ENCODE measurements at regions not wholly inside any gene's neighbourhood (a gene's known extent, or its start where the extent isn't known, plus 50 kb on each side); places are given as distances from the start of the nearest gene placed in this dataset.

GRCh38 chr9:14451949-14452348 lies 138.0 kb upstream of the NFIB start:
- Histone ChIP-seq H3K4me1 (no peaks in the 10 kb centered on the region), H3K36me3 (no peaks in the 10 kb centered on the region), H3K4me3 (no peak overlapping the region), H3K9me3 (peaks cover 0 to 3% (median 1%) of the 10 kb centered on the region in 4 donors), H3K27ac (no peak overlapping the region), H3K27me3 (no peaks in the 10 kb centered on the region)
- ATAC-seq (ENCODE audit: low FRiP score in 2 of 2) = no peak
- no peak for TF ChIP-seq CTCF (IDR thresholded peaks at IDR 0.05)
- no peak for TF ChIP-seq EP300 (IDR thresholded peaks at IDR 0.05)
- TF ChIP-seq POLR2AphosphoS5 (IDR thresholded peaks at IDR 0.05) = no peak
- TF ChIP-seq POLR2A (IDR thresholded peaks at IDR 0.05) = no peak
- no peak for DNase-seq
- 71 to 79% methylated on average over 4 of the region's 4 CpGs for WGBS, 2 donors

- 75 to 92% methylated on average over 3 of the region's 3 CpGs for WGBS, 2 donors
- Histone ChIP-seq H3K4me3 (no peak overlapping the region), H3K27ac (no peak overlapping the region), H3K4me1 (no peaks in the 10 kb centered on the region), H3K27me3 (no peaks in the 10 kb centered on the region), H3K9me3 (peaks cover 0 to 4% (median 2%) of the 10 kb centered on the region in 4 donors), H3K36me3 (no peaks in the 10 kb centered on the region)
- TF ChIP-seq POLR2AphosphoS5 (IDR thresholded peaks at IDR 0.05) = no peak
- no peak for TF ChIP-seq EP300 (IDR thresholded peaks at IDR 0.05)
- TF ChIP-seq POLR2A (IDR thresholded peaks at IDR 0.05) = no peak
- no peak for TF ChIP-seq CTCF (IDR thresholded peaks at IDR 0.05)
- no peak for DNase-seq
- no peak for ATAC-seq (ENCODE audit: low FRiP score in 2 of 2)
Measured at GRCh38 chr9:14447103-14447502, 133.2 kb upstream of the NFIB start.

GRCh38 chr9:14445946-14446345 lies 132.0 kb upstream of the NFIB start:
- H3K36me3 ChIP-seq = no peaks in the 10 kb centered on the region
- ATAC-seq (ENCODE audit: low FRiP score in 2 of 2) (no peak), DNase-seq (no peak)
- no peaks in the 10 kb centered on the region for H3K4me1 ChIP-seq
- no peaks in the 10 kb centered on the region for H3K27me3 ChIP-seq
- no peak overlapping the region for H3K27ac ChIP-seq
- H3K9me3 ChIP-seq = peaks cover 0 to 4% (median 2%) of the 10 kb centered on the region in 4 donors
- TF ChIP-seq CTCF (IDR thresholded peaks at IDR 0.05) (no peak), POLR2AphosphoS5 (IDR thresholded peaks at IDR 0.05) (no peak), POLR2A (IDR thresholded peaks at IDR 0.05) (no peak), EP300 (IDR thresholded peaks at IDR 0.05) (no peak)
- H3K4me3 ChIP-seq = no peak overlapping the region
- WGBS, 2 donors = 90 to 94% methylated on average over 3 of the region's 3 CpGs

- peaks cover 0 to 4% (median 2%) of the 10 kb centered on the region in 4 donors for H3K9me3 ChIP-seq
- no peaks in the 10 kb centered on the region for H3K27me3 ChIP-seq
- WGBS, 2 donors = 93 to 95% methylated on average over 6 of the region's 6 CpGs
- TF ChIP-seq CTCF (IDR thresholded peaks at IDR 0.05) (no peak), POLR2AphosphoS5 (IDR thresholded peaks at IDR 0.05) (no peak), EP300 (IDR thresholded peaks at IDR 0.05) (no peak), POLR2A (IDR thresholded peaks at IDR 0.05) (no peak)
- H3K36me3 ChIP-seq = no peaks in the 10 kb centered on the region
- no peak for DNase-seq
- no peak overlapping the region for H3K4me3 ChIP-seq
- no peak overlapping the region for H3K27ac ChIP-seq
- no peak for ATAC-seq (ENCODE audit: low FRiP score in 2 of 2)
- H3K4me1 ChIP-seq = no peaks in the 10 kb centered on the region
Measured at GRCh38 chr9:14442956-14443355, 129.0 kb upstream of the NFIB start.

- no peaks in the 10 kb centered on the region for H3K36me3 ChIP-seq
- no peak for ATAC-seq (ENCODE audit: low FRiP score in 2 of 2)
Measured at GRCh38 chr9:14441976-14442651, 128.2 kb upstream of the NFIB start.

More at GRCh38 chr9:14441976-14442651, 128.2 kb upstream of the NFIB start:
- Histone ChIP-seq H3K4me1 (no peaks in the 10 kb centered on the region), H3K27me3 (no peaks in the 10 kb centered on the region), H3K4me3 (no peak overlapping the region), H3K9me3 (peaks cover 0 to 2% (median under 1%) of the 10 kb centered on the region in 4 donors), H3K27ac (no peak overlapping the region)
- 92 to 95% methylated on average over 10 of the region's 10 CpGs for WGBS, 2 donors
- TF ChIP-seq POLR2AphosphoS5 (IDR thresholded peaks at IDR 0.05) (no peak), EP300 (IDR thresholded peaks at IDR 0.05) (no peak), POLR2A (IDR thresholded peaks at IDR 0.05) (no peak), CTCF (IDR thresholded peaks at IDR 0.05) (no peak)
- no peak for DNase-seq
